GM04503 (cell line): ENCODE measurements at regions not wholly inside any gene's neighbourhood (a gene's known extent, or its start where the extent isn't known, plus 50 kb on each side); places are given as distances from the start of the nearest gene placed in this dataset.

Source experiments
- DNase-seq: peaks from one replicate; pipeline ENCODE4 v3.0.0-alpha.2; 2012; ENCODE audit warnings: low read depth

GRCh38 chr17:71334048-71334751 lies 786.6 kb upstream of the SOX9 start:
- peak; percentile 34 for DNase-seq

GRCh38 chr17:71335212-71335611 lies 785.6 kb upstream of the SOX9 start:
- DNase-seq = no peak

GRCh38 chr17:71337938-71338337 lies 782.9 kb upstream of the SOX9 start:
- no peak for DNase-seq

GRCh38 chr17:71338396-71338795 lies 782.4 kb upstream of the SOX9 start:
- DNase-seq = no peak

GRCh38 chr17:71339206-71339605 lies 781.6 kb upstream of the SOX9 start:
- DNase-seq = no peak

- DNase-seq = no peak
These were observed 778.1 kb upstream of the SOX9 start for GRCh38 chr17:71342737-71343136.

- no peak for DNase-seq
These were observed 770.8 kb upstream of the SOX9 start for GRCh38 chr17:71349908-71350600.

- DNase-seq = no peak
These were observed 760.5 kb upstream of the SOX9 start for GRCh38 chr17:71360301-71360700.

- no peak for DNase-seq
These were observed 759.0 kb upstream of the SOX9 start for GRCh38 chr17:71361656-71362450.

- DNase-seq = no peak
These were observed 757.2 kb upstream of the SOX9 start for GRCh38 chr17:71363661-71364060.

- no peak for DNase-seq
These were observed 749.0 kb upstream of the SOX9 start for GRCh38 chr17:71371809-71372208.

- no peak for DNase-seq
These were observed 744.9 kb upstream of the SOX9 start for GRCh38 chr17:71375948-71376347.

- DNase-seq = no peak
These were observed 743.9 kb upstream of the SOX9 start for GRCh38 chr17:71376933-71377332.

- DNase-seq = peak; percentile 34
These were observed 742.8 kb upstream of the SOX9 start for GRCh38 chr17:71378036-71378435.

GRCh38 chr17:71378741-71379140 lies 742.1 kb upstream of the SOX9 start:
- no peak for DNase-seq

- DNase-seq = no peak
These were observed 741.3 kb upstream of the SOX9 start for GRCh38 chr17:71379512-71379911.

- DNase-seq = no peak
These were observed 740.3 kb upstream of the SOX9 start for GRCh38 chr17:71380535-71380934.

GRCh38 chr17:71380936-71381335 lies 739.9 kb upstream of the SOX9 start:
- no peak for DNase-seq

- no peak for DNase-seq
These were observed 737.7 kb upstream of the SOX9 start for GRCh38 chr17:71383091-71383490.

- DNase-seq = no peak
These were observed 733.4 kb upstream of the SOX9 start for GRCh38 chr17:71387456-71387855.

- no peak for DNase-seq
These were observed 727.9 kb upstream of the SOX9 start for GRCh38 chr17:71392715-71393567.

- no peak for DNase-seq
These were observed 724.9 kb upstream of the SOX9 start for GRCh38 chr17:71395901-71396300.
